BE2C (cell line): ENCODE measurements at regions not wholly inside any gene's neighbourhood (a gene's known extent, or its start where the extent isn't known, plus 50 kb on each side); places are given as distances from the start of the nearest gene placed in this dataset.

Experiments
- DNase-seq: peaks from one replicate; pipeline ENCODE4 v3.0.0-alpha.2; 2020
- H3K27me3 ChIP-seq: fragments of 250-450 bp; sonication (Bioruptor Pico); 2 replicates; pipeline ENCODE4 v1.5.1; 2020; ENCODE audit warnings: mild to moderate bottlenecking
- H3K36me3 ChIP-seq: fragments of 250-450 bp; sonication (Bioruptor Pico); 2 replicates; pipeline ENCODE4 v1.5.1; 2020; ENCODE audit warnings: mild to moderate bottlenecking
- H3K4me1 ChIP-seq: fragments of 250-450 bp; sonication (Bioruptor Pico); 2 replicates; pipeline ENCODE4 v1.5.1; 2020
- H3K4me3 ChIP-seq: 2 replicates; pipeline ENCODE4 v1.5.1; 2011; ENCODE audit warnings: low read depth, low read length
- H3K9me3 ChIP-seq: fragments of 250-450 bp; sonication (Bioruptor Pico); 2 replicates; pipeline ENCODE4 v1.5.1; 2020
- TF ChIP-seq, protein P1 (sequence below): IDR thresholded peaks from 2 replicates; pipeline ENCODE4 v1.5.1; 2012; ENCODE audit warnings: mild to moderate bottlenecking, low read depth, low read length

DNA sequence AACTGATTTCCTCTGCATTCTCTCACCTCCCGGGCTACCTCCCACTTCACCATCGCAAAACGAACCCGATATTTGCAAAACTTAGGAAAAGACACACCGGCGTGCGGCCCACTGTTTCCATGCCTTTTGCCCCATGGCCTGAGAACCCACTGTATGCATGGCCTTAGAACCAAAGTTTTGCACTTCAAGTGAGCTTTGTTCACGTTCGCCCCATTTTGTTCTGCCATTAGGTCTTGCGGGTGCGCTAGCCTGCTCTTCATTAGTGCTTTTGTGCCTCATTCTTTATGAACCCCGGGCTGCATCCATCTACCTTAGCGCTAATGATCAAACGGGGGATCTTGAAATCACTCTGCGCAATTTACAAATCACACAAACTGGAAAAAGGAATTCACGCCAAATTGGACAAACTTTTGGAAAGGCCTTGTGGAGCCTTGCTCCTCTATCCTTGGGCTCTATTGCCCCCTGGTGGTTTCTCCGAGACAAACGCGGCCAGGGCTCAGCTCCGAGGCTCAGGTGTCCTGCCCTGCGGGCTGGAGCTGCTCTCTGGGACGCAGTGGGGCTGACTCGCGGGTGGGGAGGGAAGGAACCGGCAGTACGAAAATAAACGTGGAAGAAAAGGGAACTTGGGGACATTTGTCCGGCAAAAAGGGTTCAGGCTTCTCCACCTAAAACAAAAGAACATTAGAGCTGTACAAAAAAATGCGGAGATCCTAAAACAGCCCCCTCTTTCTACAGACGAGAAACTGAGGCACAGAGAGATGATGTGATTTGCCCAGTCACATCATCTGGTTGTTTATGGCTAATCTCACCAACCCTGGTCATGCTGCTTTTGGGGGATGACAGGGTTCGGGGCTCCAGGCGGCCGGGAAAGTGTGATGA is 300.4 kb upstream of the NFE2L3 start:
- no peaks in the 10 kb centered on the region for H3K9me3 ChIP-seq
- H3K36me3 ChIP-seq: no peaks in the 10 kb centered on the region
- DNase-seq: peak; percentile 85
- no peak overlapping the region; the same call in 1 of the 2 replicates for H3K4me3 ChIP-seq
- TF ChIP-seq, protein P1, sequence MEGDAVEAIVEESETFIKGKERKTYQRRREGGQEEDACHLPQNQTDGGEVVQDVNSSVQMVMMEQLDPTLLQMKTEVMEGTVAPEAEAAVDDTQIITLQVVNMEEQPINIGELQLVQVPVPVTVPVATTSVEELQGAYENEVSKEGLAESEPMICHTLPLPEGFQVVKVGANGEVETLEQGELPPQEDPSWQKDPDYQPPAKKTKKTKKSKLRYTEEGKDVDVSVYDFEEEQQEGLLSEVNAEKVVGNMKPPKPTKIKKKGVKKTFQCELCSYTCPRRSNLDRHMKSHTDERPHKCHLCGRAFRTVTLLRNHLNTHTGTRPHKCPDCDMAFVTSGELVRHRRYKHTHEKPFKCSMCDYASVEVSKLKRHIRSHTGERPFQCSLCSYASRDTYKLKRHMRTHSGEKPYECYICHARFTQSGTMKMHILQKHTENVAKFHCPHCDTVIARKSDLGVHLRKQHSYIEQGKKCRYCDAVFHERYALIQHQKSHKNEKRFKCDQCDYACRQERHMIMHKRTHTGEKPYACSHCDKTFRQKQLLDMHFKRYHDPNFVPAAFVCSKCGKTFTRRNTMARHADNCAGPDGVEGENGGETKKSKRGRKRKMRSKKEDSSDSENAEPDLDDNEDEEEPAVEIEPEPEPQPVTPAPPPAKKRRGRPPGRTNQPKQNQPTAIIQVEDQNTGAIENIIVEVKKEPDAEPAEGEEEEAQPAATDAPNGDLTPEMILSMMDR: peak; percentile 93
- H3K27me3 ChIP-seq: no peaks in the 10 kb centered on the region
- H3K4me1 ChIP-seq: peaks cover 11% of the 10 kb centered on the region

DNA sequence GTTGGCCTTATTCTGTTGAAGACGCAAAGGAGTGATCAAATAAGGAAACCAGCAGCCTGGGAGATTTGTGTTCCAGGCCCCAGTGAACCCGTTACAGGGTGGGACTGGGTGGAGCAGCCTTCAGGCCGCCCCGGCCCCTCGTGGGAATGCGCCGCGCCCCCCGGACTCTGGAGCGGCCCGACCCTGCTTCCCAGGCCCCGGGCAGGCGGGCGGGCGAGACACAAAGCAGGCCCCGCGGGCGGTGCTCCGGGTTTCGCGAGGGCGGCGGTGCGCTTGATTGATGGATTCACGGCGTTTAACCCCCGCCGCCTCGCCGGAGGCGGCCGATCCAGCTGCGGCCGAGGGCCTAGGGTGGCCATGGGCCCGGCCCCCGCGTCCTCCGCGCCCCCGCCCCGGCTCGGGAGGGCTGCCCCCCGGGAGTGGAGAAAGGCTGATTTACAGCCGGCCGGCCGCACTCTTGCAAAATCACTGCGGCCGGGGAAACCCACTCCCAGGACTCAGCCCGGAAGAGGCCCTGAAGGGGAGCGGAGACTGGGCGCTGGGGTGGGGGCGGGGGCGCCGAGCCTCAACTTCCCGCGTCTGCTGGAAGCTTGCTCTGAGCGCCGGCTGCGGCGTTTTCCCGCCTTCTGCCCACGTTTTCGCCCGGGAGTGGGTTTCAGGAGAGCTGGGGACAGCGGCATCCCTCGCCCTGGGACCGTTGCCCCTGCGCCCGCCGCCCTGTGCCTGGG is 299.6 kb upstream of the NFE2L3 start:
- no peak overlapping the region; the same call in 1 of the 2 replicates for H3K4me3 ChIP-seq
- TF ChIP-seq, protein P1: no peak
- no peaks in the 10 kb centered on the region for H3K36me3 ChIP-seq
- H3K27me3 ChIP-seq: no peaks in the 10 kb centered on the region
- peak; percentile 17 for DNase-seq
- peaks cover 11% of the 10 kb centered on the region for H3K4me1 ChIP-seq
- H3K9me3 ChIP-seq: no peaks in the 10 kb centered on the region

DNA sequence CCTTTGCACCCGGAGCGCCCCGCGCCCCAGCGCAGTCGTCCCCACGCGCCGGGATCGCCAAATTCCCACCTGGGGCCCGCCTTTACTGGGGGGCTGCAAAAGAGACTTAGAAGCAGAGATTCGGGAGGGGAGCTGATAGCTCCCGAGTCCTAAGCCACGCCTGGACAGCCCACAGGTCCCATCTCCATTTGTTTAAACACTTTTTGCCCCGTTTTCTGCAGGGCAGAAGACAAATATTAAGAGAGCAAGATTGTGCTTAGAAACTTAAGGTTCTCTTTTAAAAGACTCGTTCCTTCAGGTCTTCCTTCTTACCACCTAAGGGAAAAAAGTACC is 299.1 kb upstream of the NFE2L3 start:
- Histone ChIP-seq H3K4me1 (peaks cover 11% of the 10 kb centered on the region), H3K27me3 (peaks cover 3% of the 10 kb centered on the region), H3K4me3 (no peak overlapping the region), H3K36me3 (no peaks in the 10 kb centered on the region), H3K9me3 (no peaks in the 10 kb centered on the region)
- DNase-seq: no peak
- TF ChIP-seq, protein P1: no peak

DNA sequence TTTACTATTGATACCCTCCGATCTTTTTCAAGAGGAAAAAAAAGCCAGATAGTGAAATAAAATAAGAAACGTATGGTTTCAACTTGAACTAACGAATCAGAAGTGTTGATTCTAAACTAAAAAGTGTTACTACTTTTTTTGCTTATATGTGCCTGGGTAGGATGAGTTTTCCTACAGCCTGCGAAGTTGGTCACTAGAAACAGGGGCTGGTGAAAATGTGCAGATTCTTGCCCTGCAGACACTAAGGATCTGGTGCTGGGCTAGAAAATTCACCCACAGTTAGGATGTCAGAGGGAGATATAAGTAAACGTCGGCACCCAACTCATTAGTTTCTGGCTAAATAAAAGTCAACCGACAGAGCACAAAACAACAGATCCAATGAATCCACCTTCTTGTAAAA is 298.7 kb upstream of the NFE2L3 start:
- DNase-seq: no peak
- TF ChIP-seq, protein P1: no peak
- no peak overlapping the region for H3K4me3 ChIP-seq
- H3K27me3 ChIP-seq: peaks cover 7% of the 10 kb centered on the region
- peaks cover 11% of the 10 kb centered on the region for H3K4me1 ChIP-seq
- H3K9me3 ChIP-seq: no peaks in the 10 kb centered on the region
- H3K36me3 ChIP-seq: no peaks in the 10 kb centered on the region

DNA sequence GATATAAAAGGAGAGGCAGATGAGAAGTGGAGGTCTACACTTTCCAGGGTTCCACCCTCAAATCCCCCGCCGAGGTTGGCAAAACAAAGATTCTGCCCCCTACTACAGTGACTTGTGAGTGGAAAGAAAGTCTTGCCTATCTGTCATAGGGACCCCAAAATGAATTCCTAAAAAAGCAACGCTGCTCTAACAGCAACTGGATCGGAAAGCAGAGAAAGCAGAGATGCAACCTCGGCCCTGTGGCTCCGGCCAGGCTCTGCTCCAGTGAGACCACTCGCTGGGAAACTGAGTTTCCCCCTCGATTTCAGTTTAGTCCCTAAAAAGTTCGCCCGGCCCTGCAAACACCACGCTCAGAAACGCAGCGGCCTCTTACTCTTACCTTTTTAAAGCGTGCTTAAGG is 297.9 kb upstream of the NFE2L3 start:
- Histone ChIP-seq H3K36me3 (no peaks in the 10 kb centered on the region), H3K4me1 (peaks cover 11% of the 10 kb centered on the region), H3K4me3 (no peak overlapping the region), H3K9me3 (no peaks in the 10 kb centered on the region), H3K27me3 (peaks cover 14% of the 10 kb centered on the region)
- TF ChIP-seq, protein P1: no peak
- no peak for DNase-seq
